ENCODE measurements at regions not wholly inside any gene's neighbourhood (a gene's known extent, or its start where the extent isn't known, plus 50 kb on each side); places are given as distances from the start of the nearest gene placed in this dataset.

- in situ Hi-C loops (cut with HindIII; ENCODE audit: low pct_ligation_motif_present, low sequenced_read_pairs): no loop called here
- Histone ChIP-seq H3K4me3 (ENCODE audit: low read depth, low read length) (no peak overlapping the region), H3K27me3 (replicated peaks) (no peaks in the 10 kb centered on the region), H3K36me3 (replicated peaks) (no peaks in the 10 kb centered on the region), H3K27ac (no peak overlapping the region)
- no peak for DNase-seq
- TF ChIP-seq, protein P1, sequence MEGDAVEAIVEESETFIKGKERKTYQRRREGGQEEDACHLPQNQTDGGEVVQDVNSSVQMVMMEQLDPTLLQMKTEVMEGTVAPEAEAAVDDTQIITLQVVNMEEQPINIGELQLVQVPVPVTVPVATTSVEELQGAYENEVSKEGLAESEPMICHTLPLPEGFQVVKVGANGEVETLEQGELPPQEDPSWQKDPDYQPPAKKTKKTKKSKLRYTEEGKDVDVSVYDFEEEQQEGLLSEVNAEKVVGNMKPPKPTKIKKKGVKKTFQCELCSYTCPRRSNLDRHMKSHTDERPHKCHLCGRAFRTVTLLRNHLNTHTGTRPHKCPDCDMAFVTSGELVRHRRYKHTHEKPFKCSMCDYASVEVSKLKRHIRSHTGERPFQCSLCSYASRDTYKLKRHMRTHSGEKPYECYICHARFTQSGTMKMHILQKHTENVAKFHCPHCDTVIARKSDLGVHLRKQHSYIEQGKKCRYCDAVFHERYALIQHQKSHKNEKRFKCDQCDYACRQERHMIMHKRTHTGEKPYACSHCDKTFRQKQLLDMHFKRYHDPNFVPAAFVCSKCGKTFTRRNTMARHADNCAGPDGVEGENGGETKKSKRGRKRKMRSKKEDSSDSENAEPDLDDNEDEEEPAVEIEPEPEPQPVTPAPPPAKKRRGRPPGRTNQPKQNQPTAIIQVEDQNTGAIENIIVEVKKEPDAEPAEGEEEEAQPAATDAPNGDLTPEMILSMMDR (IDR thresholded peaks at IDR 0.05; ENCODE audit: low read depth, low read length, missing control alignments): no peak
Measured at GRCh38 chr9:7226007-7226640, 468.4 kb downstream of the KDM4C start.

All from brain microvascular endothelial cell (primary cell).